SK-N-SH (cell line): ENCODE measurements at regions not wholly inside any gene's neighbourhood (a gene's known extent, or its start where the extent isn't known, plus 50 kb on each side); places are given as distances from the start of the nearest gene placed in this dataset.

ENCODE experiments used
- CTCF ChIA-PET: fragments of 300-600, 350-600 bp; formaldehyde crosslinking; extraction: SDS; loops from one replicate; lab custom pipeline; 2021; lab: Yijun Ruan, JAX
- POLR2A ChIA-PET: fragments of 350-600 bp; sonication (Branson Sonifier 250); formaldehyde crosslinking; extraction: SDS; loops from one replicate; lab custom pipeline; 2020; ENCODE audit warnings: antibody characterized with exemption, inconsistent platforms; lab: Yijun Ruan, JAX
- DNase-seq: peaks from one replicate; pipeline ENCODE4 v3.0.0; 2012
- H2AFZ ChIP-seq: fragments of 200-600 bp; sonication (generic); 2 replicates; pipeline ENCODE4 v1.8.1; 2016; ENCODE audit warnings: antibody characterized with exemption, mild to moderate bottlenecking, low read depth
- H3F3A ChIP-seq: fragments of 200-600 bp; sonication (generic); replicated peaks from 2 replicates; pipeline ENCODE3; 2016; ENCODE audit warnings: antibody characterized with exemption, mild to moderate bottlenecking; ENCODE audit not compliant: insufficient read depth
- H3K27ac ChIP-seq, 2 experiments: fragments of 200-500 bp in 1 of 2; fragments of 200-600 bp in 1 of 2; sonication (Bioruptor generic) in 1 of 2; sonication (generic), shearing (Covaris generic) in 1 of 2; 2 replicates each; pipeline versions ENCODE4 v1.5.1 to v1.6.1; 2014 to 2016; ENCODE audit warnings: low read depth in 2 of 2, inconsistent platforms in 1 of 2, low read length in 1 of 2, mild to moderate bottlenecking in 1 of 2, mixed read lengths in 1 of 2
- H3K27me3 ChIP-seq: fragments of 200-600 bp; sonication (generic), shearing (Covaris generic); 2 replicates; pipeline ENCODE4 v1.6.1; 2016; ENCODE audit warnings: mixed run types; ENCODE audit not compliant: insufficient read depth
- H3K36me3 ChIP-seq, 2 experiments: fragments of 200-500 bp in 1 of 2; fragments of 200-600 bp in 1 of 2; sonication (Bioruptor generic) in 1 of 2; sonication (generic) in 1 of 2; replicated peaks in 1 of 2; 2 replicates each; pipeline versions ENCODE3 to v1.5.1; 2014 to 2016; ENCODE audit warnings: low read length in 1 of 2, mild to moderate bottlenecking in 1 of 2; ENCODE audit not compliant: insufficient read depth in 2 of 2, control insufficient read depth in 1 of 2
- H3K4me1 ChIP-seq, 2 experiments: fragments of 200-500 bp in 1 of 2; fragments of 200-600 bp in 1 of 2; sonication (Bioruptor generic) in 1 of 2; sonication (generic), shearing (Covaris generic) in 1 of 2; 2 replicates each; pipeline versions ENCODE4 v1.5.1 to v1.6.1; 2014 to 2016; ENCODE audit warnings: low read depth in 1 of 2, low read length in 1 of 2, mixed run types in 1 of 2; ENCODE audit not compliant: insufficient read depth in 2 of 2, control insufficient read depth in 1 of 2
- H3K4me2 ChIP-seq: fragments of 200-600 bp; sonication (generic), shearing (Covaris generic); 2 replicates; pipeline ENCODE4 v1.6.1; 2017; ENCODE audit warnings: mixed run types
- H3K4me3 ChIP-seq, 2 experiments: fragments of 200-500 bp in 1 of 2; fragments of 200-600 bp in 1 of 2; sonication (Bioruptor generic) in 1 of 2; sonication (generic), shearing (Covaris generic) in 1 of 2; 2 replicates each; pipeline versions ENCODE4 v1.5.1 to v1.8.1; 2014 to 2016; ENCODE audit warnings: low read depth in 2 of 2, inconsistent platforms in 1 of 2, low read length in 1 of 2, mild to moderate bottlenecking in 1 of 2, mixed read lengths in 1 of 2, moderate library complexity in 1 of 2
- H3K79me2 ChIP-seq: fragments of 200-600 bp; sonication (generic); 2 replicates; pipeline ENCODE4 v1.8.1; 2017; ENCODE audit warnings: mild to moderate bottlenecking; ENCODE audit not compliant: insufficient read depth
- H3K9ac ChIP-seq: fragments of 200-600 bp; sonication (generic); 2 replicates; pipeline ENCODE4 v1.6.1; 2017; ENCODE audit warnings: mixed run types
- H3K9me2 ChIP-seq: fragments of 200-600 bp; sonication (generic); 2 replicates; pipeline ENCODE4 v1.6.1; 2017; ENCODE audit warnings: mixed run types
- H3K9me3 ChIP-seq: fragments of 200-600 bp; sonication (generic); 2 replicates; pipeline ENCODE4 v1.6.1; 2017; ENCODE audit warnings: mixed run types, mild to moderate bottlenecking, moderate library complexity
- H4K20me1 ChIP-seq: fragments of 200-600 bp; sonication (generic); 2 replicates; pipeline ENCODE4 v1.6.1; 2017; ENCODE audit warnings: mild to moderate bottlenecking, mixed run types; ENCODE audit not compliant: insufficient read depth
- ELF1 ChIP-seq: IDR thresholded peaks from 2 replicates; pipeline ENCODE4 v1.4.0; 2012
- EP300 ChIP-seq, 2 experiments: IDR thresholded peaks; 2 replicates each; pipeline versions ENCODE4 v1.4.0 to v1.6.1; 2012; ENCODE audit warnings: borderline replicate concordance in 1 of 2, low read depth in 1 of 2, low read length in 1 of 2
- EZH2phosphoT487 ChIP-seq: fragments of 200-600 bp; sonication (generic); IDR thresholded peaks from 2 replicates; pipeline ENCODE4 v1.6.1; 2017; ENCODE audit warnings: low read depth, mixed run types, mild to moderate bottlenecking, antibody characterized with exemption, moderate library complexity, borderline replicate concordance
- FOSL2 ChIP-seq: IDR thresholded peaks from 2 replicates; pipeline ENCODE4 v1.4.0; 2012; ENCODE audit warnings: low read depth, mild to moderate bottlenecking, moderate library complexity, borderline replicate concordance
- FOXJ3 ChIP-seq: sonication (generic); formaldehyde crosslinking; IDR thresholded peaks from 2 replicates; pipeline ENCODE4 v1.5.1; 2020; ENCODE audit warnings: mild to moderate bottlenecking, missing genetic modification reagents
- GATA2 ChIP-seq: sonication (generic); formaldehyde crosslinking; IDR thresholded peaks from 2 replicates; pipeline ENCODE4 v1.5.0; 2020; ENCODE audit warnings: mild to moderate bottlenecking, missing genetic modification reagents
- MAX ChIP-seq: IDR thresholded peaks from 2 replicates; pipeline ENCODE4 v1.4.0; 2012; ENCODE audit warnings: low read depth
- MEF2A ChIP-seq: IDR thresholded peaks from 2 replicates; pipeline ENCODE4 v1.4.0; 2012; ENCODE audit warnings: low read depth, borderline replicate concordance
- MXI1 ChIP-seq: IDR thresholded peaks from 2 replicates; pipeline ENCODE4 v1.6.1; 2012; ENCODE audit warnings: mild to moderate bottlenecking, low read depth, low read length, improper control_type of control experiment
- NRF1 ChIP-seq: IDR thresholded peaks from 2 replicates; pipeline ENCODE4 v1.6.1; 2012; ENCODE audit warnings: low read depth, mild to moderate bottlenecking, low read length
- PBX3 ChIP-seq: IDR thresholded peaks from 2 replicates; pipeline ENCODE4; 2012
- POLR2AphosphoS5 ChIP-seq: IDR thresholded peaks from 2 replicates; pipeline ENCODE4 v1.6.1; 2012; ENCODE audit warnings: low read depth, low read length
- RAD21 ChIP-seq: IDR thresholded peaks from 2 replicates; pipeline ENCODE4 v1.6.1; 2012; ENCODE audit warnings: mild to moderate bottlenecking, low read length
- RXRA ChIP-seq: IDR thresholded peaks from 2 replicates; pipeline ENCODE4 v1.4.0; 2012; ENCODE audit warnings: low read depth, mild to moderate bottlenecking, borderline replicate concordance
- SIN3A ChIP-seq: IDR thresholded peaks from 2 replicates; pipeline ENCODE4 v1.6.1; 2012; ENCODE audit warnings: low read depth, mild to moderate bottlenecking, low read length, moderate library complexity, borderline replicate concordance
- TAF1 ChIP-seq: IDR thresholded peaks from 2 replicates; pipeline ENCODE4 v1.6.1; 2012; ENCODE audit warnings: low read depth, mild to moderate bottlenecking, low read length, moderate library complexity, borderline replicate concordance
- TEAD4 ChIP-seq: IDR thresholded peaks from 2 replicates; pipeline ENCODE4 v1.4.0; 2012; ENCODE audit warnings: mild to moderate bottlenecking, borderline replicate concordance; ENCODE audit not compliant: insufficient read depth
- USF1 ChIP-seq: IDR thresholded peaks from 2 replicates; pipeline ENCODE4 v1.4.0; 2012; ENCODE audit warnings: low read depth, borderline replicate concordance
- YY1 ChIP-seq: IDR thresholded peaks from 2 replicates; pipeline ENCODE4 v1.4.0; 2012; ENCODE audit warnings: low read depth, mild to moderate bottlenecking
- WGBS: methylation state at CpG from one replicate; pipeline ENCODE4 v1.1.6; 2017; ENCODE audit warnings: low lambda C conversion rate; 5-methylcytosine and 5-hydroxymethylcytosine counted together
- TF ChIP-seq, protein P1 (sequence below): fragments of 200-600 bp; sonication (generic); IDR thresholded peaks from 2 replicates; pipeline ENCODE4 v1.6.1; 2017; ENCODE audit warnings: antibody characterized with exemption, mild to moderate bottlenecking, moderate library complexity

- no peaks in the 10 kb centered on the region for H3K9me3 ChIP-seq
- H3K4me2 ChIP-seq = no peak overlapping the region
- CTCF ChIA-PET = no interaction called here
- H3K4me1 ChIP-seq = no peaks in the 10 kb centered on the region
- POLR2A ChIA-PET = no interaction called here
- no peak overlapping the region for H3K4me3 ChIP-seq
- H3K27me3 ChIP-seq = no peaks in the 10 kb centered on the region
- no peaks in the 10 kb centered on the region; the same call in 1 of the 2 replicates for H3K9me2 ChIP-seq
- H3F3A ChIP-seq = no peaks in the 10 kb centered on the region
- WGBS = 27% methylated on average over 6 of the region's 6 CpGs
- TF ChIP-seq NRF1 (no peak), YY1 (no peak), RAD21 (no peak), EZH2phosphoT487 (no peak), RXRA (no peak)
- no peak for DNase-seq
- H3K36me3 ChIP-seq = no peaks in the 10 kb centered on the region
- no peak overlapping the region for H3K27ac ChIP-seq
- no peaks in the 10 kb centered on the region for H3K79me2 ChIP-seq
- H2AFZ ChIP-seq = no peak overlapping the region
- no peaks in the 10 kb centered on the region for H4K20me1 ChIP-seq
- no peak overlapping the region for H3K9ac ChIP-seq
Observed at GRCh38 chr2:116489292-116489691, 1325.2 kb upstream of the DDX18 start.

- no peaks in the 10 kb centered on the region for H3K27me3 ChIP-seq
Observed at GRCh38 chr2:116489944-116490343, 1324.5 kb upstream of the DDX18 start.

DNA sequence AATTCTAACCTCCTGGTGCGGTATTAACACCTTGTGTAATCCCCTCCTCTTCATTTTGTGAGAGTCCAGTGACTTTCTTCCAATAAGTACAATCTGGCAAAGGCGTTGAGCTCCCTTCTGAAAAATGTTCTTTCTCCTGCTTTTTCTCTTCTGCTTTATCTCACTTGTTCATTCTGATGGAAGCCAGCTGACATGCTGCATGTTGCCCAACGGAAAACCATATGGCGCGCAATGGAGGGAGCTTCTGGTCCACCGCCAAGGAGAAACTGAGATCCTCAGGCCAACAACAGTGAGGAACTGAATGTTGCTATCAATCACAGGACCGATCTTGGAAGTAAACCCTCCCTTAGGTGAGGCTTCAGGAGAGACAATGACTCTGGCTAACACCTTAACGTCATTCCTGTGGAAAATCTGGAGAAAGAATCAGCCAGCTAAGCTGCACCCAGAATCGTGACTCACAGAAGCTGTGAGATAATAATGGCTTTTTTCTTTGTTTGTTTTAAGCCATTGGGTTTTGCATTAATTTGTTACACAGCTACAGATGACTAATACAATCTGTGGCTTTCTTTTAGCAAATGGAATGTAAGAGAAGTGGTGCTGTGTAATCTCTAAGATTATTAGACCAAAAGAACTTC lies 1323.9 kb upstream of the DDX18 start:
- Histone ChIP-seq H3K27me3 (no peaks in the 10 kb centered on the region), H3F3A (no peaks in the 10 kb centered on the region), H3K9ac (no peak overlapping the region), H3K4me3 (no peak overlapping the region), H3K9me3 (no peaks in the 10 kb centered on the region; the same call in 1 of the 2 replicates), H3K4me1 (no peaks in the 10 kb centered on the region), H3K9me2 (no peaks in the 10 kb centered on the region; the same call in 1 of the 2 replicates), H3K4me2 (no peak overlapping the region), H3K36me3 (no peaks in the 10 kb centered on the region), H3K79me2 (no peaks in the 10 kb centered on the region), H4K20me1 (no peaks in the 10 kb centered on the region), H3K27ac (no peak overlapping the region), H2AFZ (no peak overlapping the region)
- ChIA-PET POLR2A (no interaction called here), CTCF (no interaction called here)
- WGBS = 39% methylated on average over 9 of the region's 9 CpGs
- DNase-seq = no peak
- TF ChIP-seq TAF1 = no peak
- no peak for TF ChIP-seq GATA2 (CRISPR knock-in tag)
- no peak for TF ChIP-seq USF1
- no peak for TF ChIP-seq POLR2AphosphoS5
- TF ChIP-seq FOSL2 = no peak
- no peak for TF ChIP-seq FOXJ3 (CRISPR knock-in tag)
- no peak for TF ChIP-seq EP300 (IDR thresholded peaks at IDR 0.05; ENCODE audit: borderline replicate concordance in 1 of 2, low read depth in 1 of 2, low read length in 1 of 2)
- no peak for TF ChIP-seq MEF2A
- TF ChIP-seq PBX3 = no peak
- no peak for TF ChIP-seq ELF1
- TF ChIP-seq TEAD4 = no peak
- TF ChIP-seq, protein P1, sequence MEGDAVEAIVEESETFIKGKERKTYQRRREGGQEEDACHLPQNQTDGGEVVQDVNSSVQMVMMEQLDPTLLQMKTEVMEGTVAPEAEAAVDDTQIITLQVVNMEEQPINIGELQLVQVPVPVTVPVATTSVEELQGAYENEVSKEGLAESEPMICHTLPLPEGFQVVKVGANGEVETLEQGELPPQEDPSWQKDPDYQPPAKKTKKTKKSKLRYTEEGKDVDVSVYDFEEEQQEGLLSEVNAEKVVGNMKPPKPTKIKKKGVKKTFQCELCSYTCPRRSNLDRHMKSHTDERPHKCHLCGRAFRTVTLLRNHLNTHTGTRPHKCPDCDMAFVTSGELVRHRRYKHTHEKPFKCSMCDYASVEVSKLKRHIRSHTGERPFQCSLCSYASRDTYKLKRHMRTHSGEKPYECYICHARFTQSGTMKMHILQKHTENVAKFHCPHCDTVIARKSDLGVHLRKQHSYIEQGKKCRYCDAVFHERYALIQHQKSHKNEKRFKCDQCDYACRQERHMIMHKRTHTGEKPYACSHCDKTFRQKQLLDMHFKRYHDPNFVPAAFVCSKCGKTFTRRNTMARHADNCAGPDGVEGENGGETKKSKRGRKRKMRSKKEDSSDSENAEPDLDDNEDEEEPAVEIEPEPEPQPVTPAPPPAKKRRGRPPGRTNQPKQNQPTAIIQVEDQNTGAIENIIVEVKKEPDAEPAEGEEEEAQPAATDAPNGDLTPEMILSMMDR = no peak
- no peak for TF ChIP-seq RXRA
- no peak for TF ChIP-seq MAX
- no peak for TF ChIP-seq YY1

More at GRCh38 chr2:116489944-116490343, 1324.5 kb upstream of the DDX18 start:
- Histone ChIP-seq H3K36me3 (no peaks in the 10 kb centered on the region), H2AFZ (no peak overlapping the region), H4K20me1 (no peaks in the 10 kb centered on the region), H3K79me2 (no peaks in the 10 kb centered on the region), H3K27ac (no peak overlapping the region), H3K9me3 (no peaks in the 10 kb centered on the region), H3K9ac (no peak overlapping the region), H3F3A (no peaks in the 10 kb centered on the region), H3K9me2 (no peaks in the 10 kb centered on the region; the same call in 1 of the 2 replicates), H3K4me3 (no peak overlapping the region), H3K4me1 (no peaks in the 10 kb centered on the region), H3K4me2 (no peak overlapping the region)
- ChIA-PET POLR2A (no interaction called here), CTCF (no interaction called here)
- TF ChIP-seq FOSL2 (no peak), MXI1 (no peak), SIN3A (no peak)
- WGBS = 17% methylated on average over 1 of the region's 1 CpG
- DNase-seq = no peak
